H1 (cell line): ENCODE measurements at regions not wholly inside any gene's neighbourhood (a gene's known extent, or its start where the extent isn't known, plus 50 kb on each side); places are given as distances from the start of the nearest gene placed in this dataset.

Experiments
- CTCF ChIA-PET: fragments of 300-600 bp; sonication (Branson Sonifier 250); formaldehyde crosslinking; loops from one replicate; lab custom pipeline; 2021; ENCODE audit not compliant: partially characterized antibody; lab: Charles Lee
- POLR2A ChIA-PET: fragments of 300-600 bp; sonication (Branson Sonifier 250); formaldehyde crosslinking; loops from one replicate; lab custom pipeline; 2021; ENCODE audit warnings: inconsistent platforms; ENCODE audit not compliant: partially characterized antibody; lab: Charles Lee
- DNase-seq, 2 experiments: peaks; one replicate each; pipeline versions ENCODE4 v3.0.0 to v3.0.0-alpha.2; 2010 to 2022; ENCODE audit warnings: low spot score in 2 of 2, low read depth in 1 of 2, mixed read lengths in 1 of 2
- FAIRE-seq: peaks from 2 replicates; lab custom pipeline; 2011; peaks lifted over from hg19 to GRCh38; lab: Jason Lieb, UNC
- H2AFZ ChIP-seq: 2 replicates; pipeline ENCODE4 v1.8.1; 2012; ENCODE audit warnings: low read length, inconsistent platforms
- H2AK5ac ChIP-seq: 2 replicates; pipeline ENCODE4 v1.6.1; 2013; ENCODE audit warnings: low read depth, low read length
- H2BK120ac ChIP-seq: replicated peaks from 2 replicates; pipeline ENCODE3; 2013; ENCODE audit warnings: low read depth, low read length, inconsistent platforms
- H2BK12ac ChIP-seq: 2 replicates; pipeline ENCODE4 v1.6.1; 2013; ENCODE audit warnings: low read depth, low read length
- H2BK15ac ChIP-seq: 2 replicates; pipeline ENCODE4 v1.6.1; 2013; ENCODE audit warnings: low read length
- H2BK20ac ChIP-seq: 2 replicates; pipeline ENCODE4 v1.6.1; 2013; ENCODE audit warnings: low read length
- H2BK5ac ChIP-seq: 2 replicates; pipeline ENCODE4 v1.6.1; 2013; ENCODE audit warnings: low read depth, low read length
- H3K14ac ChIP-seq: 2 replicates; pipeline ENCODE4 v1.6.1; 2013; ENCODE audit warnings: inconsistent platforms; ENCODE audit not compliant: insufficient read length
- H3K18ac ChIP-seq: 2 replicates; pipeline ENCODE4 v1.6.1; 2013; ENCODE audit warnings: low read length; ENCODE audit errors: extremely low read depth
- H3K23ac ChIP-seq: 2 replicates; pipeline ENCODE4 v1.6.1; 2013; ENCODE audit warnings: inconsistent platforms; ENCODE audit not compliant: insufficient read length
- H3K23me2 ChIP-seq: 2 replicates; pipeline ENCODE4 v1.6.1; 2013; ENCODE audit warnings: low read depth, low read length
- H3K27ac ChIP-seq: 2 replicates; pipeline ENCODE4 v1.6.1; 2011; ENCODE audit warnings: low read depth, low read length, inconsistent platforms
- H3K27me3 ChIP-seq, 4 experiments: replicated peaks in 1 of 4; 1 replicate in 1 of 4; 2 replicates in 3 of 4; pipeline versions ENCODE4 v1.6.1 to v1.8.1; 2011 to 2013; ENCODE audit warnings: low read length in 3 of 4, mild to moderate bottlenecking in 3 of 4, inconsistent platforms in 2 of 4, mixed read lengths in 2 of 4, moderate library complexity in 1 of 4; ENCODE audit not compliant: control insufficient read depth in 3 of 4, insufficient read depth in 3 of 4; ENCODE audit errors: extremely low read depth in 1 of 4
- H3K36me3 ChIP-seq, 4 experiments: 2 replicates each; pipeline versions ENCODE4 v1.6.1 to v1.8.1; 2011 to 2013; ENCODE audit warnings: mild to moderate bottlenecking in 4 of 4, low read length in 3 of 4, moderate library complexity in 2 of 4, control low read depth in 1 of 4, inconsistent platforms in 1 of 4; ENCODE audit not compliant: insufficient read depth in 4 of 4, control insufficient read depth in 2 of 4
- H3K4ac ChIP-seq: replicated peaks from 2 replicates; pipeline ENCODE3; 2013; ENCODE audit warnings: low read length, low read depth, mixed read lengths, inconsistent platforms; ENCODE audit not compliant: insufficient read length
- H3K4me1 ChIP-seq, 4 experiments: replicated peaks in 1 of 4; 1 replicate in 1 of 4; 2 replicates in 3 of 4; pipeline versions ENCODE4 v1.6.1 to v1.8.1; 2011 to 2013; ENCODE audit warnings: low read length in 3 of 4, inconsistent platforms in 2 of 4, mixed read lengths in 1 of 4; ENCODE audit not compliant: insufficient read depth in 4 of 4, control insufficient read depth in 3 of 4
- H3K4me2 ChIP-seq, 2 experiments: 2 replicates each; pipeline versions ENCODE4 v1.6.1 to v1.8.1; 2011 to 2013; ENCODE audit warnings: low read depth in 2 of 2, low read length in 2 of 2, control low read depth in 1 of 2, inconsistent platforms in 1 of 2, mild to moderate bottlenecking in 1 of 2; ENCODE audit not compliant: insufficient read depth in 1 of 2
- H3K4me3 ChIP-seq, 4 experiments: fragments of 200-600, 300-600 bp in 1 of 4; sonication (generic), shearing (Covaris generic), sonication (Bioruptor Twin) in 1 of 4; 2 replicates each; pipeline versions ENCODE4 v1.5.1 to v1.8.1; 2011 to 2016; ENCODE audit warnings: low read length in 4 of 4, low read depth in 3 of 4, control low read depth in 2 of 4, inconsistent platforms in 2 of 4, mild to moderate bottlenecking in 2 of 4, mixed read lengths in 1 of 4, moderate library complexity in 1 of 4; ENCODE audit not compliant: insufficient read depth in 2 of 4; ENCODE audit errors: extremely low read depth in 1 of 4
- H3K56ac ChIP-seq: replicated peaks from 2 replicates; pipeline ENCODE3; 2013; ENCODE audit warnings: low read depth, mild to moderate bottlenecking, mixed read lengths, low read length, inconsistent platforms; ENCODE audit not compliant: insufficient read length
- H3K79me1 ChIP-seq: 2 replicates; pipeline ENCODE4 v1.6.1; 2013; ENCODE audit warnings: low read depth, low read length, control low read depth
- H3K79me2 ChIP-seq, 2 experiments: 2 replicates each; pipeline versions ENCODE4 v1.6.1 to v1.8.1; 2012 to 2013; ENCODE audit warnings: low read length in 2 of 2, mild to moderate bottlenecking in 2 of 2, inconsistent platforms in 1 of 2; ENCODE audit not compliant: insufficient read depth in 2 of 2, control insufficient read depth in 1 of 2
- H3K9ac ChIP-seq, 4 experiments: replicated peaks in 1 of 4; 1 replicate in 1 of 4; 2 replicates in 3 of 4; pipeline versions ENCODE4 v1.6.1 to v1.8.1; 2011 to 2013; ENCODE audit warnings: low read depth in 3 of 4, low read length in 3 of 4, control low read depth in 2 of 4, mild to moderate bottlenecking in 2 of 4, moderate library complexity in 2 of 4, inconsistent platforms in 1 of 4; ENCODE audit errors: extremely low read depth in 1 of 4
- H3K9me3 ChIP-seq, 2 experiments: 2 replicates each; pipeline versions ENCODE4 v1.6.1 to v1.8.1; 2012 to 2013; ENCODE audit warnings: mild to moderate bottlenecking in 2 of 2, moderate library complexity in 2 of 2, control low read depth in 1 of 2, inconsistent platforms in 1 of 2, low read depth in 1 of 2, low read length in 1 of 2, mixed read lengths in 1 of 2; ENCODE audit not compliant: insufficient read depth in 2 of 2
- H4K20me1 ChIP-seq, 2 experiments: replicated peaks in 1 of 2; 2 replicates each; pipeline versions ENCODE3 to v1.8.1; 2011 to 2013; ENCODE audit warnings: inconsistent platforms in 2 of 2, low read length in 2 of 2, mild to moderate bottlenecking in 1 of 2; ENCODE audit not compliant: insufficient read depth in 2 of 2, control insufficient read depth in 1 of 2
- H4K5ac ChIP-seq: 2 replicates; pipeline ENCODE4 v1.6.1; 2013; ENCODE audit warnings: low read length, low read depth, mixed read lengths, inconsistent platforms; ENCODE audit not compliant: insufficient read length
- H4K8ac ChIP-seq: 2 replicates; pipeline ENCODE4 v1.8.0; 2013; ENCODE audit warnings: mild to moderate bottlenecking, moderate library complexity, low read length, inconsistent platforms; ENCODE audit not compliant: insufficient read depth; ENCODE audit errors: extremely low read depth
- H4K91ac ChIP-seq: replicated peaks from 2 replicates; pipeline ENCODE3; 2013; ENCODE audit warnings: low read length, mixed read lengths, inconsistent platforms; ENCODE audit not compliant: insufficient read length
- CHD2 ChIP-seq: IDR thresholded peaks from 2 replicates; pipeline ENCODE4 v1.6.1; 2012; ENCODE audit warnings: low read length, improper control_type of control experiment
- EP300 ChIP-seq, 2 experiments: IDR thresholded peaks; 1 replicate in 1 of 2; 2 replicates in 1 of 2; pipeline ENCODE4 v1.6.1; 2011 to 2012; ENCODE audit warnings: low read depth in 2 of 2, low read length in 2 of 2, mild to moderate bottlenecking in 2 of 2, borderline replicate concordance in 1 of 2, inconsistent platforms in 1 of 2, moderate library complexity in 1 of 2
- EZH2 ChIP-seq: fragments of 200-600 bp; sonication (generic); IDR thresholded peaks from 2 replicates; pipeline ENCODE4 v1.7.1; 2012; ENCODE audit warnings: low read depth, mild to moderate bottlenecking, moderate library complexity, low read length, inconsistent platforms; ENCODE audit not compliant: severe bottlenecking
- GABPA ChIP-seq: IDR thresholded peaks from 2 replicates; pipeline ENCODE4 v1.6.1; 2011; ENCODE audit warnings: mild to moderate bottlenecking, low read length, moderate library complexity, borderline replicate concordance; ENCODE audit not compliant: insufficient read depth
- GTF2F1 ChIP-seq: IDR thresholded peaks from 2 replicates; pipeline ENCODE4 v1.6.1; 2012; ENCODE audit warnings: low read depth, low read length, improper control_type of control experiment, borderline replicate concordance
- HDAC2 ChIP-seq, 2 experiments: fragments of 300-600 bp in 1 of 2; sonication (generic) in 1 of 2; IDR thresholded peaks; 2 replicates each; pipeline ENCODE4 v1.6.1; 2011 to 2012; ENCODE audit warnings: low read depth in 2 of 2, low read length in 2 of 2, mild to moderate bottlenecking in 2 of 2, moderate library complexity in 2 of 2, borderline replicate concordance in 1 of 2, inconsistent platforms in 1 of 2
- MAFK ChIP-seq: IDR thresholded peaks from 2 replicates; pipeline ENCODE4 v1.6.1; 2012; ENCODE audit warnings: low read depth, mild to moderate bottlenecking, improper control_type of control experiment, low read length
- NANOG ChIP-seq: IDR thresholded peaks from 2 replicates; pipeline ENCODE4 v1.6.1; 2011; ENCODE audit warnings: low read length, low read depth, mild to moderate bottlenecking, inconsistent platforms; ENCODE audit not compliant: insufficient read depth, poor library complexity, severe bottlenecking
- POU5F1 ChIP-seq: IDR thresholded peaks from 2 replicates; pipeline ENCODE4 v1.6.1; 2011; ENCODE audit warnings: low read depth, mild to moderate bottlenecking, low read length, moderate library complexity
- RBBP5 ChIP-seq: IDR thresholded peaks from 2 replicates; pipeline ENCODE4 v1.7.1; 2012; ENCODE audit warnings: low read depth, mild to moderate bottlenecking, inconsistent platforms, low read length, moderate library complexity, borderline replicate concordance
- SIRT6 ChIP-seq: IDR thresholded peaks from one replicate; pipeline ENCODE4 v1.7.1; 2012; ENCODE audit warnings: low read length, inconsistent platforms
- SUZ12 ChIP-seq: fragments of 200-600 bp; sonication (generic); IDR thresholded peaks from 2 replicates; pipeline ENCODE4 v1.6.1; 2012; ENCODE audit warnings: mild to moderate bottlenecking, inconsistent platforms, low read length, moderate library complexity, mixed read lengths
- ZNF274 ChIP-seq: IDR thresholded peaks from 2 replicates; pipeline ENCODE4 v1.7.0; 2012; ENCODE audit warnings: low read length, borderline replicate concordance; ENCODE audit errors: extremely low read depth
- WGBS, 2 experiments: shearing (Covaris generic) in 1 of 2; methylation state at CpG; one replicate each; pipeline versions ENCODE4 v1.1.6 to v1.1.7; 2013 to 2015; ENCODE audit warnings: low lambda C conversion rate in 2 of 2, mixed read lengths in 2 of 2, inconsistent platforms in 1 of 2, low coverage in 1 of 2, missing lambda C conversion rate in 1 of 2; ENCODE audit not compliant: insufficient replicate concordance in 2 of 2, insufficient coverage in 1 of 2, insufficient read length in 1 of 2; ENCODE audit errors: extremely low coverage in 1 of 2, missing lambda C conversion rate in 1 of 2; 5-methylcytosine and 5-hydroxymethylcytosine counted together

- POLR2A ChIA-PET: no interaction called here
- TF ChIP-seq EZH2: no peak
- no peak for TF ChIP-seq GABPA
- TF ChIP-seq RBBP5: no peak
- TF ChIP-seq SUZ12: no peak
- no peak for TF ChIP-seq POU5F1
- TF ChIP-seq HDAC2 (IDR thresholded peaks at IDR 0.05; ENCODE audit: borderline replicate concordance in 1 of 2, low read depth in 2 of 2, low read length in 2 of 2): no peak
- TF ChIP-seq NANOG: no peak
- no peak for TF ChIP-seq MAFK
- TF ChIP-seq GTF2F1: no peak
- TF ChIP-seq SIRT6: no peak
- TF ChIP-seq EP300 (IDR thresholded peaks at IDR 0.05; ENCODE audit: borderline replicate concordance in 1 of 2, low read depth in 2 of 2, low read length in 2 of 2): no peak
- TF ChIP-seq ZNF274: no peak
- TF ChIP-seq CHD2: no peak
Measured at GRCh38 chr1:238530209-238530851, 639.6 kb upstream of the ZP4 start.

More at GRCh38 chr1:238530209-238530851, 639.6 kb upstream of the ZP4 start:
- Histone ChIP-seq H2BK20ac (no peak overlapping the region), H2AFZ (no peak overlapping the region), H3K18ac (no peak overlapping the region), H3K36me3 (no peaks in the 10 kb centered on the region), H4K5ac (no peak overlapping the region), H3K23ac (no peak overlapping the region), H3K14ac (no peak overlapping the region), H3K27me3 (no peaks in the 10 kb centered on the region), H2BK15ac (no peak overlapping the region), H3K27ac (no peak overlapping the region), H2BK12ac (no peak overlapping the region), H3K23me2 (no peaks in the 10 kb centered on the region), H3K56ac (no peak overlapping the region), H4K91ac (no peak overlapping the region), H3K79me1 (no peaks in the 10 kb centered on the region), H3K9ac (no peak overlapping the region), H2AK5ac (no peak overlapping the region), H2BK5ac (no peak overlapping the region), H4K20me1 (no peaks in the 10 kb centered on the region), H3K4me3 (no peak overlapping the region), H3K4ac (no peak overlapping the region), H3K4me1 (no peaks in the 10 kb centered on the region), H2BK120ac (no peak overlapping the region), H3K79me2 (no peaks in the 10 kb centered on the region), H3K9me3 (no peaks in the 10 kb centered on the region), H3K4me2 (no peak overlapping the region), H4K8ac (no peak overlapping the region)
- 88% methylated on average over 13 of the region's 13 CpGs; no CpG with 5 or more reads in 1 of the 2 experiments for WGBS, 2 experiments
- CTCF ChIA-PET: no interaction called here
- DNase-seq (no peak), FAIRE-seq (no peak)
